Motor neuron (in vitro differentiated cells): ENCODE measurements at regions not wholly inside any gene's neighbourhood (a gene's known extent, or its start where the extent isn't known, plus 50 kb on each side); places are given as distances from the start of the nearest gene placed in this dataset.

Experiments used
- ATAC-seq, 8 experiments: fragments of 200-7000 bp; cut with Tn5 transposase; replicated peaks in 6 of 8; 2 replicates each; pipeline ENCODE4 v1.8.0; 2021; ENCODE audit warnings: mild to moderate bottlenecking in 8 of 8, moderate library complexity in 8 of 8
- H3K27ac ChIP-seq, 2 donors: fragments of 250-450 bp; sonication (Bioruptor Pico); 2 replicates each; pipeline ENCODE4 v1.9.0; 2021; ENCODE audit warnings: antibody characterized with exemption in 2 of 2, mild to moderate bottlenecking in 2 of 2, moderate library complexity in 1 of 2
- H3K4me1 ChIP-seq, 2 donors: fragments of 250-450 bp; sonication (Bioruptor Pico); replicated peaks in 1 of 2; 2 replicates each; pipeline ENCODE4 v1.6.1; 2021; ENCODE audit warnings: antibody characterized with exemption in 2 of 2, mild to moderate bottlenecking in 2 of 2, moderate library complexity in 1 of 2
- H3K4me3 ChIP-seq, 5 donors: fragments of 250-450 bp; sonication (Bioruptor Pico); 2 replicates each; pipeline ENCODE4 v1.9.0; 2021; ENCODE audit warnings: antibody characterized with exemption in 5 of 5, mild to moderate bottlenecking in 5 of 5, moderate library complexity in 4 of 5
- WGBS, 10 experiments: fragments of 450-650 bp; shearing (Covaris generic); methylation state at CpG; one replicate each; pipeline ENCODE4 v1.0.0; 2022; 5-methylcytosine and 5-hydroxymethylcytosine counted together
- in situ Hi-C, 9 experiments: fragments of 400-800 bp; cut with MboI; loops; one replicate each; pipeline ENCODE4 v1.15.0; 2021; ENCODE audit warnings: low sequenced_read_pairs in 9 of 9, low pct_unique_long_range_greater_than_20kb in 2 of 9; ENCODE audit not compliant: unreplicated experiment in 9 of 9

DNA sequence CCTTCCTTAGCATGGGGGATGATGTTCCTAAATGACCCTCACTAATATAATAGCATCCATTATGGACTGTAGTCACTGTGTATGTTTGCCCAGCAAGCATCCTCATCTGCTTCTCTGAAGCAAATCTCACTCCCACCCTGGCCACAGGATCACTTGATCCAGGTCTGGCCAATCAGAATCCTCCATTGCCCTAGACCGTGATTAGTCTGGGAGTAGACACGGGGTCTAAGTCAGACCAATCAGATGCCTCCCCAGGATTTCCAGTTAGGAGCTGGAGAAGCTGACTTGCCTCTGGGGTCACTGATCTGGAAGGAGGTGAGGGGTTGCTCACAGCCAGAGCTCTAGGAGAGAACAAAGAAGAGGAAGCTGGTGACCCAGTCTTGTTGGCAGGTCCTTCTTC lies 153.9 kb downstream of the DHX35 start:
- in situ Hi-C loops: loop anchor here in 7 of 9 experiments (25.0 kb wide), 5 partner anchors 146 to 1846 kb away; partner anchors contain the start of gene MAFB (in 5 of the 7)
- H3K4me1 ChIP-seq: peaks cover 12 to 22% of the 10 kb centered on the region in 2 donors
- ATAC-seq: no peak
- WGBS, 10 experiments: 13 to 94% (median 77%) methylated on average over 2 of the region's 2 CpGs; no CpG with 5 or more reads in 6 of the 10 experiments
- no peak overlapping the region for H3K4me3 ChIP-seq
- H3K27ac ChIP-seq: no peak overlapping the region

DNA sequence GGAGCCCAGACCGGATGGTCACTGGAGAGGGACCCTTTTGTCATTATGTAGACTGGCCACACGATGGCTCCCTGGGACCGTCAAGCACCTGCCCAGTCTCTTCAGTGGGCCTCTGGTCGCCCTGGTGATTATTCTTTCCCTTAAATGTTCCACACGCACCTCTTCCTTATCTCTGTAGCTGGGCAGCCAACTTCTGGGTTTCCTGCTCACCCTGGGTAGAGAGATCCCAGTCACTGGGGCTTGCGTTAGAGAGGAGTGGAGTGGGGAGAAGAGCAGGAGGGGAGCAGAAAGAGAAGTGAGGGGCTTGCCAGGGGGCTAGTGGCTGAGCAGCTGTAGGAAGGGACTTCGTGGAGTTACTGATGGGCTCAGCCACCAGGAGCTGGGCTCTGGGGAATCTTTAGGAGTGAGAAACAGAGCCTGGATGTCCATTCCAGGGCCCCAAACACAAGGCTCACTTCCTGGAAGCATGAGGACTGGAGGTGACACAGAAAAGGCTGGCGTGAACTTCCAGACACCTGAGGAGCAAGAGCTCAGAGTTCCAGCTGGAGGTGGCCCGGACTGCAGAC lies 150.1 kb downstream of the DHX35 start:
- peak; percentile 91 to 99 (median 96) for ATAC-seq
- Histone ChIP-seq H3K4me3 (no peak overlapping the region), H3K27ac (no peak overlapping the region), H3K4me1 (peaks cover 18 to 32% of the 10 kb centered on the region in 2 donors)
- 0 to 100% (median 0%) methylated on average over 1 to 6 of the region's 9 CpGs; no CpG with 5 or more reads in 2 of the 10 experiments for WGBS, 10 experiments
- in situ Hi-C loops: loop anchor here in 7 of 9 experiments (25.0 kb wide), 5 partner anchors 150 to 1850 kb away; partner anchors contain the start of gene MAFB (in 5 of the 7)

DNA sequence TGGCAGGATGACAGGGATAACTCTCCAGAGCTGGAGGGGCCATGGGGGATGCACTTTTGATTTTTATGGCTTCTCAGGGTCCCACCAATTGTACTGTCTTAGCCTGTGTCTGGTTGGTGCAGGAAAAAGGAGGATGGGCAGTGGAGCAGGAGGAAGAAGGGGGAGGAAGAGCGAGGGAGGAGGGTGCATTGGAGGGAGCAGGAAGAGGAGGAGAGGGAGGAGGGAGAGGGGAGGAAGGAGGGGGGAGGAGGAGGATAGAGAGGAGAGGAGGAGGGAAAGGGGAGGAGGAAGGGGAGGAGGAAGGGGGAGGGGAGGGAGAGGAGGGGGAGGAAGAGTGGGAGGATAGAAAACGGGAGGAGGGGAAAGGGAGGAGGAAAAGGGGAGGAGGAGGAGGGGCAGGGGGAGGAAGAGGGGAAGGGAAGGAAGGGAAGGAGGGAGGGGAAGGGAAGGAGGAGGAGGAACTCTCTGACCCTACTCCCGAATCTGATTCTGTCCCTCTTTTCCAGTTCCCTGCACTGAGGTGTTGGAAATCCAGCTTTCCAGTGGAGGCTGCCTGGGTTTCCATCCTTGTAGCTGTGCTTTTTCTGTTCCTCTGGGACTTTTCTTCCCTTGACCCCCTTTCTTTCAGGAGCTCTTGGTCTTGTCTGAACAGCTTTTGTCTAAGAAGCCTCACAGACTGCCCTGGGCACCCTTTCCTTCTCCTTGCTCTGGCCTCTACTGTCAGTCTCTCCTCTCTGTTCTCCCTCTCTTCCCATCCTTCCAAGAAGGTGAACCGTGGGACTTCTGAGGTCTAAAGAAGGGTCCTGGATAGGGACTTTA lies 149.4 kb downstream of the DHX35 start:
- no peak overlapping the region for H3K4me3 ChIP-seq
- H3K27ac ChIP-seq: no peak overlapping the region
- H3K4me1 ChIP-seq: peaks cover 18 to 32% of the 10 kb centered on the region in 2 donors
- in situ Hi-C loops: loop anchor here in 7 of 9 experiments (25.0 kb wide), 5 partner anchors 151 to 1851 kb away; partner anchors contain the start of gene MAFB (in 5 of the 7)
- ATAC-seq: peak in 3 of 8 experiments; percentile 7 to 18 (median 9)
- 0% methylated on average over 1 of the region's 4 CpGs; no CpG with 5 or more reads in 7 of the 10 experiments for WGBS, 10 experiments

DNA sequence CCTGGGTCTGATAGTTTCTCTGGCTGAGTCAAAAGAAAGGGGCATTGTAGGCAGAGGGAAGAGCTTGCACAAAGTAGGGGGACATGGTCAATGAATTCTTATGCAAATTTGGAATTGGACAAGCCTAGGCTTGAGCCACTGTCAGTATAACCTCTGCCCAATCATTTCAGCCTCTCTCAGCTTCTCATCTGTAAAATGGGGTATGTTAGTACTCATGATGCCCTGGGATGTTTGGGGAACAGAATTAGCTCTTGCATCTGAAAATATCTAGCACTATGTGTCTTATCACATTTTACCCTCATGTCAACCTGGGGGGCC lies 148.6 kb downstream of the DHX35 start:
- H3K4me1 ChIP-seq: peaks cover 18 to 32% of the 10 kb centered on the region in 2 donors
- ATAC-seq: no peak
- no peak overlapping the region for H3K4me3 ChIP-seq
- in situ Hi-C loops: loop anchor here in 7 of 9 experiments (25.0 kb wide), 5 partner anchors 152 to 1852 kb away; partner anchors contain the start of gene MAFB (in 5 of the 7)
- H3K27ac ChIP-seq: no peak overlapping the region

DNA sequence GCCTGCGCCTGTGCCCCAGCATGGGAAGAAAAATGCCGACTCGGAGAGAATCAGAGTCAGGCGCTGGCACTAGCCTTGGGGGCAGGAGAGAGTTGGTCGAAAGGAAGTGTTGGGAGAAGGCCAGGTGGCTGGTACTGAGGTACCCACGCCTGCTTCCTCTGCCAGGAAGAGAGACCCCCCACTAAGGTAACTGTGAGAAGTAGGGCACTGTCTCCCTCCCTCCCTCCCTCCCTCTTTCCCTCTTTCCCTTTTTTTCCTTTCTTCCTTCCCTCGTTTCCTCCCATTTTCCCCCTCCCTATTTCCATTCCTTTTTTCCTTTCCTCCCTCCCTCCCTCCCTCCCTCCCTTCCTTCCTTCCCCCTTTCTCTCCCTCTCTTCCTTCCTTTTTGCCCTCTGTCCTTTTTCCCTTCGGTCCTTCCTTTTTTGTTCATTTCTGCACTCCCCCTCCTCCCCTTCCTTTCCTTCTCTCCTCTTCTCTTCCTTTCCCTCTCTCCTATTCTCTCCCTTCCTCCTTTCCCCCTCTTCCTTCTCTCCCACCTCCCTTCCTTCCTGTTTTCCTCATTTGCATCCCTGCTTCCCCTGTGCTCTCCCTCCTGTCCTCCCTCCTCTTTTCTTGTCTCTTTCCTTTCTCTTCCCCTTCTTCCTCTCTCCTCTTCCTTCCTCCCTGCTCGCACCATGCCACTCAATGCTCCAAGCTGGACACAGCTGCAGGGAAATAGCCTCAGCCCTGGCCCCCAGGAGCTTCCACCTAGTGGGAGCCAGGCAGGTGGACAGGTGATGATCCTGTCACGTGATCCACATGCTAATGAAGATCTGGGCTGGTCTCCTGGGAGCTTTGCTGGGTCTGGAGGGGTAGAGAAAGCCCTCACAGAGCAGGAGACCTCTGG lies 148.0 kb downstream of the DHX35 start:
- no peak for ATAC-seq
- in situ Hi-C loops: loop anchor here in 7 of 9 experiments (25.0 kb wide), 5 partner anchors 152 to 1852 kb away; partner anchors contain the start of gene MAFB (in 5 of the 7)
- H3K4me3 ChIP-seq: no peak overlapping the region
- H3K27ac ChIP-seq: no peak overlapping the region
- peaks cover 18 to 32% of the 10 kb centered on the region in 2 donors for H3K4me1 ChIP-seq
- 0 to 80% (median 45%) methylated on average over 1 to 4 of the region's 10 CpGs; no CpG with 5 or more reads in 1 of the 10 experiments for WGBS, 10 experiments

DNA sequence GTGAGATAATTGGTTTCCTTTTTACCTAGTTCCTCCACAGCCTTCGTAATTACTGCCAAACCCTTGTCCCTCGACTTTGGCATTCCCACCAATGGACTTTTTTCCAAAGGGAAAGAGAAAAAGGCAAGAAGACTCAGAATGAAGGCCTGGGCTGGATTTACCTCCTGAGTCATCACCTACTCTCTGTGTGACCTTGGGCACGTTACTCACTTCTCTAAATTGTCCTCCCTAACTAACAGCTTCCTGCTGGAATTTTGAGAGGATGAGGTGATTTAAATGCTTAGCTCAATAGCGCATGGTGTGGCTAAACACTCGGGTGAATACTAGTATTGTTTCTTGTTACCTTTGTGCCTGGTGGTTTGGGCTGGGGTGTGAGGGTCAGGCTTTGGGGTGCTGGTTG lies 146.6 kb downstream of the DHX35 start:
- ATAC-seq: peak in 3 of 8 experiments; percentile 40 to 68 (median 44)
- in situ Hi-C loops: loop anchor here in 7 of 9 experiments (25.0 kb wide), 5 partner anchors 154 to 1854 kb away; partner anchors contain the start of gene MAFB (in 5 of the 7)
- Histone ChIP-seq H3K4me1 (peaks cover 18 to 29% of the 10 kb centered on the region in 2 donors), H3K27ac (no peak overlapping the region), H3K4me3 (no peak overlapping the region)
- WGBS, 10 experiments: 10 to 92% (median 52%) methylated on average over 2 to 5 of the region's 5 CpGs; no CpG with 5 or more reads in 2 of the 10 experiments

DNA sequence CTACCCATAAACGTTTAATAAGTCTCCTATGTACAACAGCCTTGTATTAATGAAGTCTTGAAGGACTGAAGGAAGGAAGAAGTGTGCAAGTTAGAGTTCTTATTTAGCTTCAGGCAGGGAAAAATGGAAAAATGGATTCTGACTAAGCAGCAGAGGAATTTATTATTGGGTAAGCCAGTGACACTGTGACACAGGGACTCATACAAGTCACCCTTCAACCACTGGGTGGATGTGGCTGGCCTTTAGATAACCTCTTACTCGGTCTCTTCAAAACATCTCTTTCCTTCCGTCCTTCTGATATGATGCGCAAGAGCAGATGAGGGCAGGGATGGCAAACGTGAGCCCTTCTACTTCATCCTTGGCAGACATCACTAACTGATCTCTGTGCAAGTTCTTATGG lies 145.6 kb downstream of the DHX35 start:
- WGBS, 10 experiments: 38 to 100% (median 76%) methylated on average over 1 to 5 of the region's 5 CpGs
- Histone ChIP-seq H3K4me1 (peaks cover 18 to 21% of the 10 kb centered on the region in 2 donors), H3K27ac (no peak overlapping the region), H3K4me3 (no peak overlapping the region)
- in situ Hi-C loops: loop anchor here in 7 of 9 experiments (25.0 kb wide), 5 partner anchors 155 to 1855 kb away; partner anchors contain the start of gene MAFB (in 5 of the 7)
- peak in 2 of 8 experiments; percentile 47 to 65 for ATAC-seq

DNA sequence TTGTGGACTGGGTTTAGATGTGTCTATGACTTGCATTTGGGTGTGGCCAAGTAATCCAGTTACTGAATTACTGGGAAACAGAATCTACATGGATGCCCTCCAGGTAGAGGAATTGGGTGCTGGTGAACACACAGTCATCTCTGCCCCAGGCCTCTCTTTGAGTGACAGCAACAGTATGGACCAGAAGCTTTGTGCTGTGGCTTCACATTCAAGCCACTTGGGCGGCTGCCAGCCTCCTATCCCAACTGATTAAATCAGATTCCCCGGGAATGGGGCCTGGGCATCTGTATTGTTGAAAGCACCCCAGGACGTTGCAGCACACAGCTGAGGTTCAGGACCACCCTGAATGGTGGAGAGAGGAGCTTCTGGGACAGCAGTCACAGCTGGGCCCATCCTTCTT lies 144.6 kb downstream of the DHX35 start:
- no peak for ATAC-seq
- in situ Hi-C loops: loop anchor here in 7 of 9 experiments (25.0 kb wide), 5 partner anchors 156 to 1856 kb away; partner anchors contain the start of gene MAFB (in 5 of the 7)
- no peak overlapping the region for H3K27ac ChIP-seq
- peaks cover 10 to 13% of the 10 kb centered on the region in 2 donors for H3K4me1 ChIP-seq
- H3K4me3 ChIP-seq: no peak overlapping the region
- 40 to 100% (median 80%) methylated on average over 1 to 2 of the region's 3 CpGs; no CpG with 5 or more reads in 7 of the 10 experiments for WGBS, 10 experiments

DNA sequence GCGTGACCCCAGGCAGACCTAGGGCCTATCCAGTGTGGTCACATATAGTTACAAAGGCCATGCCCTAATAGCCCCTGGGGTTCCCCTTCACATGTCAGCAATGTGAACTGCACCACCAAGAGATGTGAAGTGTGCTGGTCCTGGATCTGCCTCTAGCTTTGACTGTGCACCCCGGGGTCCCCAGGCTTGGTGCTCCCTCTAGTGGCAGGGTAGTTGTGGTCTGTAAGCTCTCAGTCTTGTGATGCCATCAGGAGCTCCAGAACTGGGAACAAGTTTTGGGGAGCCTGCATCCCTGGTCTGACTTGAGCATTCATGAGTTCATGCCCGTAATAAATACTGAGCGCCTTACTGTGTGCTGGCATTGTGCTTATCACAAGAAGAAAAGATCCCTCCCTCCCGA lies 143.4 kb downstream of the DHX35 start:
- WGBS, 10 experiments: 70 to 89% (median 85%) methylated on average over 1 to 4 of the region's 5 CpGs; no CpG with 5 or more reads in 4 of the 10 experiments
- no peak overlapping the region for H3K27ac ChIP-seq

DNA sequence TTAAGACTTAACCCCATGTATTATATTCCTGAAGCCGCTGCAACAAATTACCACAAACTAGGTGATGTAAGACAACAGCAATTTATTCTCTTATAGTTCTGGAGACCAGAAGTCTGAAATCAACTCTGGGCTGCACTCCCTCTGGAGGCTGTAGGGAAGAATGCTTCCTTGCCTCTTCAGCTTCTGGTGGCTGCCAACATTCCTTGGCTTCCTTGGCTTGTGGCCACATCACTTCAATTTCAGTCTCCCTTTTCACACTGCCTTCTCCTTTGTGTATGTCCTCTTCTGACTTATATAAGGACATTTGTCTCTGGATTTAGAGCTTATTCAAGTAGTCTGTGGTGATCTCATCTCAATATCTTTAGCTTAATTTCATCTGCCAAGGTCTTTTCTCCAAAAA lies 141.6 kb downstream of the DHX35 start:
- peaks cover 0 to 15% of the 10 kb centered on the region in 2 donors for H3K4me1 ChIP-seq
- WGBS, 10 experiments: 40 to 100% (median 67%) methylated on average over 1 of the region's 1 CpG; no CpG with 5 or more reads in 6 of the 10 experiments
- no peak for ATAC-seq
- in situ Hi-C loops: loop anchor here in 7 of 9 experiments (25.0 kb wide), 5 partner anchors 159 to 1859 kb away; partner anchors contain the start of gene MAFB (in 5 of the 7)
- H3K27ac ChIP-seq: no peak overlapping the region
- no peak overlapping the region for H3K4me3 ChIP-seq

More for the DNA sequence above, 143.4 kb downstream of the DHX35 start:
- in situ Hi-C loops: loop anchor here in 7 of 9 experiments (25.0 kb wide), 5 partner anchors 157 to 1857 kb away; partner anchors contain the start of gene MAFB (in 5 of the 7)
- Histone ChIP-seq H3K4me3 (no peak overlapping the region), H3K4me1 (peaks cover 2 to 12% of the 10 kb centered on the region in 2 donors)
- no peak for ATAC-seq

DNA sequence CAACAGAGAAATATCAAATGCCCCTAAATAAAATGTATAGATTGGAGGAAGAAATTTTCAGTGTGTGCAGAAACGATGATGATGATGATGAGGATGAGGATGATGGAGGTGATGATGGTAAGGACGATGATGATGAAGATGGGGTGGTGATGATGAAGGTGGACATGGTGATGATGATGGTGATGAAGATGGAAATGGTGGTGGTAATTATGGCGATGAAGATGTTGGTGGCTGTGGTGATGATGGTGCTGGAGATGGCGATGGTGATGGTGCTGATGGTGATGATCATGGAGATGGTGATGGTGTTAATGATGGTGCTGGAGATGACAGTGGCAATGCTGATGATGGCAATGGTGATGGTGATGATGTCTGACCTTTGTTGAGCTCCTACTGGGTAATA lies 141.2 kb downstream of the DHX35 start:
- Histone ChIP-seq H3K4me1 (peaks cover 4 to 16% of the 10 kb centered on the region in 2 donors), H3K4me3 (no peak overlapping the region), H3K27ac (no peak overlapping the region)
- in situ Hi-C loops: loop anchor here in 7 of 9 experiments (25.0 kb wide), 5 partner anchors 159 to 1859 kb away; partner anchors contain the start of gene MAFB (in 5 of the 7)
- WGBS, 10 experiments: 20 to 96% (median 89%) methylated on average over 2 to 4 of the region's 4 CpGs; no CpG with 5 or more reads in 1 of the 10 experiments
- ATAC-seq: no peak

DNA sequence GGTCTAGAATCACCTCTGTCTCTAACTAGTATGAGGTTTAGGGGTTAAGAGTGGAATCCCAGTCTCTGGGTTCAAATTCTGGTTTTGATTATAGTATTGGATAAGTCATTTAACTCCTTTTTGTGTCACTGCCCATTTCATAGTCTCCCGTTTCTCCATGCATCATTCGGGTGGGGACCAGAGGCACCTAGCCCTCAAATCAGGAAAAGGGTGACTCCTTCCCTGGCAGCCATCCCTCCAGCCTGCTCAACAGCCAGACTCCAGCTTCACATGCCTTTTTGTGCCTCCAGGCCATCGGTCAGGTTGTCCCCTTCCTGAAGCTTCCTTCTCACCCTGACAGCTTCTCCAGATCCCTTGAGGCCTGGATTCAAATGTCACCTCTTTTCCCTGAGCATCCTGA lies 139.8 kb downstream of the DHX35 start:
- Histone ChIP-seq H3K4me3 (no peak overlapping the region), H3K4me1 (peaks cover 5 to 20% of the 10 kb centered on the region in 2 donors), H3K27ac (no peak overlapping the region)
- 0 to 100% (median 84%) methylated on average over 1 to 3 of the region's 3 CpGs; no CpG with 5 or more reads in 3 of the 10 experiments for WGBS, 10 experiments
- in situ Hi-C loops: loop anchor here in 7 of 9 experiments (25.0 kb wide), 5 partner anchors 160 to 1860 kb away; partner anchors contain the start of gene MAFB (in 5 of the 7)
- peak in 2 of 8 experiments; percentile 39 to 64 for ATAC-seq
